ENCODE measurements at regions not wholly inside any gene's neighbourhood (a gene's known extent, or its start where the extent isn't known, plus 50 kb on each side); places are given as distances from the start of the nearest gene placed in this dataset.

DNA sequence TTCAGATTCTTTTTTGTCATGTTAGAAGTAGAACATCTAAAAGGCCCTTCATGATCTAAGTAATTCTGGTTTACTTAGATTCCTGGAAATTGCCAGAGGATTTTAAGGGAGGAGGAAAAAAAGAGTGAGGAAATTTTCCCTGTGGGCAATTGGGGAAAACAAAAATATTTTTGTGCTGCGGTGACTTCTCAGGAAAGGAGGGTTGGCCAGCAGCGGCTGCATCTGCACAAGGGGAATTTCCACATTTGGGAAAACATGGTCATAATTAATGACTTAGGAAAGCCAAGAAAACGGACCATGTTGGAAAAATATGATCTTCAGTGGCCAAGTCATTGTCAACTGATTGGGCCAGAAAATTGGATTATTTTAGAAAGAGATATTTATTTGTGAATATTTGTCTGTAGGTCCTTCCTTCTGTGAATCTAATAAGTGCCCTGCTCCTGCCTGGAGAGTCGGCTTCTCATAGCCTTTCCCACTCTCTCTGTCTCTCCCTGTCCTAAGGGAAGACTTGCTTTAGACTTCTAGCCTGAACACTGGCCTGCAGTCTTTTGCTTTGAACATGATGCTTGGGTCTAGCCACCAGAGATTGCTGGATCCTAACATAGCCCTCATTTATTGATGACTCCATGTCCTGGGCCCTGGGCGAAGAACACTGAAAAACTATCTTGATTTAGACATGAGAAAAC, 124.2 kb upstream of the MKLN1 start:
- H3K36me3 ChIP-seq (ENCODE audit: control insufficient read depth, insufficient read depth, low read length), result no peaks in the 10 kb centered on the region
- H3K27me3 ChIP-seq (ENCODE audit: control insufficient read depth, insufficient read depth, low read length), result no peaks in the 10 kb centered on the region
- no peak for DNase-seq (ENCODE audit: low read depth)
- FAIRE-seq, result no peak
- H3K4me3 ChIP-seq (ENCODE audit: low read depth, low read length), result no peak overlapping the region
- TF ChIP-seq, protein P1, sequence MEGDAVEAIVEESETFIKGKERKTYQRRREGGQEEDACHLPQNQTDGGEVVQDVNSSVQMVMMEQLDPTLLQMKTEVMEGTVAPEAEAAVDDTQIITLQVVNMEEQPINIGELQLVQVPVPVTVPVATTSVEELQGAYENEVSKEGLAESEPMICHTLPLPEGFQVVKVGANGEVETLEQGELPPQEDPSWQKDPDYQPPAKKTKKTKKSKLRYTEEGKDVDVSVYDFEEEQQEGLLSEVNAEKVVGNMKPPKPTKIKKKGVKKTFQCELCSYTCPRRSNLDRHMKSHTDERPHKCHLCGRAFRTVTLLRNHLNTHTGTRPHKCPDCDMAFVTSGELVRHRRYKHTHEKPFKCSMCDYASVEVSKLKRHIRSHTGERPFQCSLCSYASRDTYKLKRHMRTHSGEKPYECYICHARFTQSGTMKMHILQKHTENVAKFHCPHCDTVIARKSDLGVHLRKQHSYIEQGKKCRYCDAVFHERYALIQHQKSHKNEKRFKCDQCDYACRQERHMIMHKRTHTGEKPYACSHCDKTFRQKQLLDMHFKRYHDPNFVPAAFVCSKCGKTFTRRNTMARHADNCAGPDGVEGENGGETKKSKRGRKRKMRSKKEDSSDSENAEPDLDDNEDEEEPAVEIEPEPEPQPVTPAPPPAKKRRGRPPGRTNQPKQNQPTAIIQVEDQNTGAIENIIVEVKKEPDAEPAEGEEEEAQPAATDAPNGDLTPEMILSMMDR (IDR thresholded peaks at IDR 0.05; ENCODE audit: insufficient read depth, low read length, severe bottlenecking), result no peak

DNA sequence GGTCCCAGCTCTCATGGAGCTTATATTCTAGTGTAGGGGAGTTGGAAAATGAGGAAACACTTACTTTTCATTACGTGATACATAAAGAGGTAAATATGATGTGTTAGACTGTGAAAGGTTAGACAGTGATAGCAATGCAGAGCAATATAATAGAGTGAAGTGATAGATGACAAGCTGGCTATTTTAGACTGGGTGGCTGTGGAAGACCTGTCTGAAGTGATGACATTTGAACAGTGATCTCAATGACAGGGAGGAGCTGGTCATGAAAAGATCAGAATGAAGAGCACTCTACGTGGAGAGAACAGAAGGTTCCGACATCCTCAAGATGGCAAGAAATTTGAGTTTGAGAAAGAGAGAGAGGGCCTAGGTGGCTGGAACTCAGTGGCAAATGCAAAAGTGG, 118.9 kb upstream of the MKLN1 start:
- DNase-seq (ENCODE audit: low read depth) (no peak), FAIRE-seq (no peak)
- H3K27me3 ChIP-seq (ENCODE audit: control insufficient read depth, insufficient read depth, low read length), result no peaks in the 10 kb centered on the region
- TF ChIP-seq, protein P1 (IDR thresholded peaks at IDR 0.05; ENCODE audit: insufficient read depth, low read length, severe bottlenecking), result no peak
- H3K4me3 ChIP-seq (ENCODE audit: low read depth, low read length), result no peak overlapping the region
- H3K36me3 ChIP-seq (ENCODE audit: control insufficient read depth, insufficient read depth, low read length), result no peaks in the 10 kb centered on the region

DNA sequence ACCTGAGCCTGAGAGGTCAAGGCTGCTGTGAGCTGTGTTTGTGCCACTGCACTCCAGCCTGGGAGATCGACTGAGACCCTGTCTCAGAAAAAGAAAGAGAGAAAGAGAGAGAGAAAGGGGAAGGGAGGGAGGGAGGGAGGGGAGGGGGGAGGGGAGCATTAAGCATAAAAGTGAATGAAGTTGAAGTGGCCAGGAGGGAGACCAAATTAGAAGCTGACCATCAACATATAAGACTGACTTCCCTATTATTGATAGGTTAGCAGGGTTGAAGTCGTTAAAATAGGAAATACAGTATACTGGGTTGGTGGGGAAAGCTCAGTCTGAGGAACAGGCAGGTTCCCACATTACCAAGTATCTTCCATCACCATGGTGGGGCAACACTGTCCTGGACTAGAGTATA, 117.1 kb upstream of the MKLN1 start:
- Histone ChIP-seq H3K4me3 (ENCODE audit: low read depth, low read length) (no peak overlapping the region), H3K27me3 (ENCODE audit: control insufficient read depth, insufficient read depth, low read length) (no peaks in the 10 kb centered on the region), H3K36me3 (ENCODE audit: control insufficient read depth, insufficient read depth, low read length) (no peaks in the 10 kb centered on the region)
- TF ChIP-seq, protein P1 (IDR thresholded peaks at IDR 0.05; ENCODE audit: insufficient read depth, low read length, severe bottlenecking), result no peak
- no peak for DNase-seq (ENCODE audit: low read depth)
- FAIRE-seq, result no peak

DNA sequence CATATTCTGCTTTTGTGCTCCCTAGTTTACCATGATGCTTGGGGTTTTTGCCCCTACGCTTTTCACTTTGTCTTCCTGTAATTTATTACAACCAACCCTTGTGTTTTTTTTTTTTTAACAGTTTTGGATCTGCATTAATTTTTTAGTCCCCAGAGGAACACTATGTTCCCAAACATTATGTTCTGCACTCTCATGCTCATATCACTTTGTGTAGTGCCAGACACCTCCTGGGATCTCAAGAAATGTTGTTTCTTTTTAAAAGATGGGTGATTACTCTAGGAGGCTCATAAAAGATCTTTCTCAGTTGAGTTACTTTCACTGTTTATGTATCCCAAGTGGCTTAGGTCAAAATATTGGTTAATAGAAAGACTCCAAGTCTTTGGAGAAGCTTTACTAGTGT, 116.2 kb upstream of the MKLN1 start:
- DNase-seq (ENCODE audit: low read depth) (no peak), FAIRE-seq (no peak)
- Histone ChIP-seq H3K36me3 (ENCODE audit: control insufficient read depth, insufficient read depth, low read length) (no peaks in the 10 kb centered on the region), H3K4me3 (ENCODE audit: low read depth, low read length) (no peak overlapping the region), H3K27me3 (ENCODE audit: control insufficient read depth, insufficient read depth, low read length) (no peaks in the 10 kb centered on the region)
- TF ChIP-seq, protein P1 (IDR thresholded peaks at IDR 0.05; ENCODE audit: insufficient read depth, low read length, severe bottlenecking), result no peak

DNA sequence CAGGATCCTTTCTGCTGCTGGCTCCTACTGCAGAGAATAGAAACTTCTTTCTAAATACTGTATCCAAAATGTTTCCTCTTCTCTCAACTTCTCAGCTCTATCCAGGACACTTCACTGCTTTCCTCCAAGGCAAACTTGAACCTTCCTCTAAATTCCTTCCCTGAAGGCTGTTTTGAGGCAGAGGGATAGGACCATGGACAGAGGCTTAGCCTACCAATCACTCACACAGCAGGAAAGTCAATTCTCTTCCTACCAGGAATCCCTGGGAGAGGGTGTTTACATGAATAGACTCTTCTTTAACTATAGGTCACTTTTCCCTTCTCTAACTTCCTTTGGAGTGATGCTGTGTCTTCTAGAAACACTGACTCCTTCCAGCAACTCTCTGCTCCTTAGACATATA, 115.6 kb upstream of the MKLN1 start:
- TF ChIP-seq, protein P1 (IDR thresholded peaks at IDR 0.05; ENCODE audit: insufficient read depth, low read length, severe bottlenecking), result no peak
- DNase-seq (ENCODE audit: low read depth), result peak; percentile 30
- Histone ChIP-seq H3K27me3 (ENCODE audit: control insufficient read depth, insufficient read depth, low read length) (no peaks in the 10 kb centered on the region), H3K4me3 (ENCODE audit: low read depth, low read length) (no peak overlapping the region), H3K36me3 (ENCODE audit: control insufficient read depth, insufficient read depth, low read length) (no peaks in the 10 kb centered on the region)
- no peak for FAIRE-seq

DNA sequence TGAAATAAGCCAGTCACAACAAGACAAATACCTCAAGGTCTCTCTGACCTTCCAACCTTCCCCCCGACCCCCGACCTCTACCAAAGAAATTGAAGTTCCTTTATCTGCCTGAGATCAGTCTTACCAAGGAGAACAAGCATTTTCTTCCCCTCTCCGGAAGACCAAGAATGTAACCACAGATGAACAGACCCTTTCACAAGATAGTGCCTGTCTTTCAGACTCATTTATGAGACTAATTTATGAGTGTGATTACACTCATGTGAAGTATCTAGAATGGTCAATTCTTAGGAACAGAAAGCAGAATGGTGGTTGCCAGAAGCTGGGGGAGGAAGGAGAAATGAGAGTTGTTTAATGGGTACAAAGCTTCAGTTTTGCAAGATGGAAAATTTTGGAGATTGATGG, 108.9 kb upstream of the MKLN1 start:
- FAIRE-seq (no peak), DNase-seq (ENCODE audit: low read depth) (no peak)

More for the DNA sequence above, 108.9 kb upstream of the MKLN1 start:
- TF ChIP-seq, protein P1 (IDR thresholded peaks at IDR 0.05; ENCODE audit: insufficient read depth, low read length, severe bottlenecking), result no peak
- Histone ChIP-seq H3K36me3 (ENCODE audit: control insufficient read depth, insufficient read depth, low read length) (no peaks in the 10 kb centered on the region), H3K27me3 (ENCODE audit: control insufficient read depth, insufficient read depth, low read length) (no peaks in the 10 kb centered on the region), H3K4me3 (ENCODE audit: low read depth, low read length) (no peak overlapping the region)

All from bronchial epithelial cell (primary cell).